ENCODE measurements at regions not wholly inside any gene's neighbourhood (a gene's known extent, or its start where the extent isn't known, plus 50 kb on each side); places are given as distances from the start of the nearest gene placed in this dataset.

- H3K36me3 Mint-ChIP-seq (ENCODE audit: low read depth), result no peaks in the 10 kb centered on the region
- no peaks in the 10 kb centered on the region for H3K4me1 Mint-ChIP-seq (ENCODE audit: low read depth)
- H3K27me3 Mint-ChIP-seq, result peaks cover 15% of the 10 kb centered on the region
- ATAC-seq (no peak), DNase-seq (no peak)
- intact Hi-C loops (cut with micrococcal nuclease), result no loop called here
- no peak overlapping the region for H3K4me3 Mint-ChIP-seq
- H3K27ac Mint-ChIP-seq, result no peak overlapping the region
- TF ChIP-seq CTCF (IDR thresholded peaks at IDR 0.05), result no peak
- no peaks in the 10 kb centered on the region for H3K9me3 Mint-ChIP-seq
- CTCF ChIA-PET, result no interaction called here
- POLR2A ChIA-PET, result interaction anchor here (0.5 kb wide), 1 partner anchor 56 kb away, joined by 3 read pairs; no protein-coding TSS in a partner anchor
Observed at GRCh38 chr13:23510979-23511735, 59.1 kb upstream of the TNFRSF19 start.

GRCh38 chr13:23512762-23513395 lies 57.3 kb upstream of the TNFRSF19 start:
- no peaks in the 10 kb centered on the region for H3K9me3 Mint-ChIP-seq
- ATAC-seq, result no peak
- DNase-seq, result no peak
- H3K27ac Mint-ChIP-seq, result no peak overlapping the region
- H3K4me3 Mint-ChIP-seq, result no peak overlapping the region
- H3K36me3 Mint-ChIP-seq (ENCODE audit: low read depth), result no peaks in the 10 kb centered on the region
- CTCF ChIA-PET, result interaction anchor here (1.7 kb wide), 1 partner anchor 30 kb away, joined by 4 read pairs; no protein-coding TSS in a partner anchor
- H3K4me1 Mint-ChIP-seq (ENCODE audit: low read depth), result no peaks in the 10 kb centered on the region
- intact Hi-C loops (cut with micrococcal nuclease), result no loop called here
- H3K27me3 Mint-ChIP-seq, result peaks cover 15% of the 10 kb centered on the region
- TF ChIP-seq CTCF (IDR thresholded peaks at IDR 0.05), result peak; percentile 22
- POLR2A ChIA-PET, result no interaction called here

GRCh38 chr13:23513455-23513854 lies 56.8 kb upstream of the TNFRSF19 start:
- intact Hi-C loops (cut with micrococcal nuclease), result no loop called here
- H3K4me1 Mint-ChIP-seq (ENCODE audit: low read depth), result no peaks in the 10 kb centered on the region
- no peak for ATAC-seq
- no peak overlapping the region for H3K27ac Mint-ChIP-seq
- no peak for DNase-seq
- H3K9me3 Mint-ChIP-seq, result no peaks in the 10 kb centered on the region
- peaks cover 15% of the 10 kb centered on the region for H3K27me3 Mint-ChIP-seq
- no peaks in the 10 kb centered on the region for H3K36me3 Mint-ChIP-seq (ENCODE audit: low read depth)
- H3K4me3 Mint-ChIP-seq, result no peak overlapping the region
- ChIA-PET POLR2A (no interaction called here), CTCF (interaction anchor here (1.7 kb wide), 1 partner anchor 31 kb away, joined by 4 read pairs; no protein-coding TSS in a partner anchor)
- TF ChIP-seq CTCF (IDR thresholded peaks at IDR 0.05), result no peak

- ATAC-seq, result no peak
- no peak for TF ChIP-seq CTCF (IDR thresholded peaks at IDR 0.05)
- Mint-ChIP-seq H3K4me1 (ENCODE audit: low read depth) (no peaks in the 10 kb centered on the region), H3K27me3 (peaks cover 15% of the 10 kb centered on the region), H3K27ac (no peak overlapping the region), H3K9me3 (no peaks in the 10 kb centered on the region), H3K36me3 (ENCODE audit: low read depth) (no peaks in the 10 kb centered on the region), H3K4me3 (no peak overlapping the region)
- intact Hi-C loops (cut with micrococcal nuclease), result no loop called here
- ChIA-PET POLR2A (interaction anchor here (0.7 kb wide), 1 partner anchor 264 kb away, joined by 4 read pairs; no protein-coding TSS in a partner anchor), CTCF (no interaction called here)
- no peak for DNase-seq
Observed at GRCh38 chr13:23514076-23514475, 56.1 kb upstream of the TNFRSF19 start.

- intact Hi-C loops (cut with micrococcal nuclease), result no loop called here
- Mint-ChIP-seq H3K27me3 (peaks cover 15% of the 10 kb centered on the region), H3K9me3 (no peaks in the 10 kb centered on the region), H3K27ac (no peak overlapping the region), H3K4me1 (ENCODE audit: low read depth) (no peaks in the 10 kb centered on the region), H3K36me3 (ENCODE audit: low read depth) (no peaks in the 10 kb centered on the region), H3K4me3 (no peak overlapping the region)
- no peak for TF ChIP-seq CTCF (IDR thresholded peaks at IDR 0.05)
- ChIA-PET CTCF (no interaction called here), POLR2A (no interaction called here)
- DNase-seq (no peak), ATAC-seq (no peak)
Observed at GRCh38 chr13:23515116-23515515, 55.1 kb upstream of the TNFRSF19 start.
